ENCODE measurements at regions not wholly inside any gene's neighbourhood (a gene's known extent, or its start where the extent isn't known, plus 50 kb on each side); places are given as distances from the start of the nearest gene placed in this dataset.

- DNase-seq (ENCODE audit: low spot score) = no peak
- in situ Hi-C loops (cut with HindIII; ENCODE audit: low sequenced_read_pairs) = no loop called here
Measured at GRCh38 chr11:12315024-12315423, 62.3 kb upstream of the PARVA start.

GRCh38 chr11:12316432-12316831 is 60.9 kb upstream of the PARVA start:
- no peak for DNase-seq (ENCODE audit: low spot score)
- in situ Hi-C loops (cut with HindIII; ENCODE audit: low sequenced_read_pairs) = no loop called here

- in situ Hi-C loops (cut with HindIII; ENCODE audit: low sequenced_read_pairs) = no loop called here
- DNase-seq (ENCODE audit: low spot score) = peak; percentile 8
Measured at GRCh38 chr11:12318791-12319438, 58.5 kb upstream of the PARVA start.

- in situ Hi-C loops (cut with HindIII; ENCODE audit: low sequenced_read_pairs) = no loop called here
- DNase-seq (ENCODE audit: low spot score) = peak; percentile 40
Measured at GRCh38 chr11:12319461-12319951, 57.9 kb upstream of the PARVA start.

- DNase-seq (ENCODE audit: low spot score) = no peak
- in situ Hi-C loops (cut with HindIII; ENCODE audit: low sequenced_read_pairs) = no loop called here
Measured at GRCh38 chr11:12319988-12320387, 57.4 kb upstream of the PARVA start.

- in situ Hi-C loops (cut with HindIII; ENCODE audit: low sequenced_read_pairs) = no loop called here
Measured at GRCh38 chr11:12321217-12321937, 56.0 kb upstream of the PARVA start.

GRCh38 chr11:12324585-12324984 is 52.8 kb upstream of the PARVA start:
- no peak for DNase-seq (ENCODE audit: low spot score)
- in situ Hi-C loops (cut with HindIII; ENCODE audit: low sequenced_read_pairs) = no loop called here

More at GRCh38 chr11:12321217-12321937, 56.0 kb upstream of the PARVA start:
- DNase-seq (ENCODE audit: low spot score) = no peak
